ENCODE measurements at regions not wholly inside any gene's neighbourhood (a gene's known extent, or its start where the extent isn't known, plus 50 kb on each side); places are given as distances from the start of the nearest gene placed in this dataset.

GRCh38 chr10:108819302-108819701 is 1104.0 kb downstream of the XPNPEP1 start:
- WGBS (ENCODE audit: extremely low coverage, insufficient read length, low lambda C conversion rate): no CpG with 5 or more reads among the region's 1 CpG
- no peaks in the 10 kb centered on the region for H3K9me3 Mint-ChIP-seq
- H2BK15ac ChIP-seq (ENCODE audit: low read depth, low read length): no peak overlapping the region

More at GRCh38 chr10:108819302-108819701, 1104.0 kb downstream of the XPNPEP1 start:
- Histone ChIP-seq H4K5ac (ENCODE audit: insufficient read length, low read depth, low read length) (no peak overlapping the region), H3T11ph (ENCODE audit: low read length) (no peak overlapping the region), H3K9me3 (ENCODE audit: control insufficient read depth, low read depth, low read length) (no peaks in the 10 kb centered on the region), H3K4ac (ENCODE audit: low read depth, low read length) (no peak overlapping the region), H2AK5ac (ENCODE audit: insufficient read length, low read length) (no peak overlapping the region), H2BK120ac (ENCODE audit: low read depth, low read length, poor library complexity, severe bottlenecking) (no peak overlapping the region), H3K9ac (ENCODE audit: extremely low read depth, insufficient read length, low read length) (no peak overlapping the region), H4K20me1 (ENCODE audit: control insufficient read depth, insufficient read depth, insufficient read length) (no peaks in the 10 kb centered on the region), H3K23ac (ENCODE audit: insufficient read length, low read depth, low read length) (no peak overlapping the region), H4K91ac (ENCODE audit: insufficient read length, low read depth, low read length) (no peak overlapping the region), H3K27ac (ENCODE audit: insufficient read length, low read depth, low read length) (no peak overlapping the region), H2BK20ac (ENCODE audit: low read depth, low read length, poor library complexity, severe bottlenecking) (no peak overlapping the region), H3K79me2 (ENCODE audit: insufficient read depth, low read length) (no peaks in the 10 kb centered on the region), H3K27me3 (ENCODE audit: insufficient read depth, low read length) (no peaks in the 10 kb centered on the region), H3K4me1 (ENCODE audit: insufficient read depth, low read length) (no peaks in the 10 kb centered on the region), H3K18ac (ENCODE audit: insufficient read length, low read depth, low read length) (no peak overlapping the region), H3K14ac (ENCODE audit: insufficient read depth, low read length) (no peak overlapping the region), H4K8ac (replicated peaks; ENCODE audit: insufficient read length, low read depth, low read length) (no peak overlapping the region), H2BK12ac (ENCODE audit: insufficient read length, low read depth, low read length) (no peak overlapping the region), H3K79me1 (ENCODE audit: insufficient read depth, low read depth, low read length, poor library complexity, severe bottlenecking) (no peaks in the 10 kb centered on the region), H3K23me2 (ENCODE audit: insufficient read length, low read depth, low read length, poor library complexity, severe bottlenecking) (no peaks in the 10 kb centered on the region), H2AFZ (ENCODE audit: low read length) (no peak overlapping the region), H2BK5ac (ENCODE audit: insufficient read length, low read length) (no peak overlapping the region), H3K56ac (ENCODE audit: insufficient read length, low read depth, low read length) (no peak overlapping the region), H3K4me2 (ENCODE audit: insufficient read depth, insufficient read length, low read length) (no peak overlapping the region)
- no peaks in the 10 kb centered on the region for H3K36me3 Mint-ChIP-seq (ENCODE audit: insufficient read depth in 1 of 3, low read depth in 3 of 3)
- H3K4me3 Mint-ChIP-seq: no peak overlapping the region
- H3K27me3 Mint-ChIP-seq (ENCODE audit: low read depth): no peaks in the 10 kb centered on the region
- no peak overlapping the region for H3K27ac Mint-ChIP-seq
- no peak for DNase-seq
- no peak for TF ChIP-seq CTCF (conservative IDR thresholded peaks at IDR 0.05)
- H3K4me1 Mint-ChIP-seq: no peaks in the 10 kb centered on the region; a peak in 1 of 4 replicates

All from H9 (cell line).